H9 (cell line): ENCODE measurements at regions not wholly inside any gene's neighbourhood (a gene's known extent, or its start where the extent isn't known, plus 50 kb on each side); places are given as distances from the start of the nearest gene placed in this dataset.

Source experiments
- DNase-seq: peaks from one replicate; pipeline ENCODE4 v3.0.0-alpha.2; 2017
- H2AFZ ChIP-seq: one replicate; pipeline ENCODE4 v1.6.1; 2013; ENCODE audit warnings: mild to moderate bottlenecking, low read length, control low read depth, moderate library complexity
- H2AK5ac ChIP-seq: 2 replicates; pipeline ENCODE4 v1.6.1; 2013; ENCODE audit warnings: low read length, control low read depth, mixed read lengths; ENCODE audit not compliant: insufficient read length
- H2BK120ac ChIP-seq: one replicate; pipeline ENCODE4 v1.6.1; 2013; ENCODE audit warnings: low read depth, mild to moderate bottlenecking, low read length, control low read depth, inconsistent platforms; ENCODE audit not compliant: poor library complexity, severe bottlenecking
- H2BK12ac ChIP-seq: 2 replicates; pipeline ENCODE4 v1.6.1; 2013; ENCODE audit warnings: low read length, control low read depth, mixed read lengths, low read depth; ENCODE audit not compliant: insufficient read length
- H2BK15ac ChIP-seq: 2 replicates; pipeline ENCODE4 v1.6.1; 2013; ENCODE audit warnings: low read depth, low read length, control low read depth
- H2BK20ac ChIP-seq: one replicate; pipeline ENCODE4 v1.6.1; 2013; ENCODE audit warnings: low read depth, mild to moderate bottlenecking, low read length, control low read depth, inconsistent platforms; ENCODE audit not compliant: poor library complexity, severe bottlenecking
- H2BK5ac ChIP-seq: 2 replicates; pipeline ENCODE4 v1.6.1; 2013; ENCODE audit warnings: low read length, control low read depth, mixed read lengths; ENCODE audit not compliant: insufficient read length
- H3K14ac ChIP-seq: 2 replicates; pipeline ENCODE4 v1.6.1; 2013; ENCODE audit warnings: low read length, control low read depth; ENCODE audit not compliant: insufficient read depth
- H3K18ac ChIP-seq: 2 replicates; pipeline ENCODE4 v1.6.1; 2013; ENCODE audit warnings: low read depth, mild to moderate bottlenecking, mixed read lengths, low read length, control low read depth; ENCODE audit not compliant: insufficient read length
- H3K23ac ChIP-seq: 2 replicates; pipeline ENCODE4 v1.6.1; 2013; ENCODE audit warnings: low read length, control low read depth, mixed read lengths, low read depth; ENCODE audit not compliant: insufficient read length
- H3K23me2 ChIP-seq: 2 replicates; pipeline ENCODE4 v1.6.1; 2013; ENCODE audit warnings: low read depth, mild to moderate bottlenecking, mixed read lengths, low read length, control low read depth; ENCODE audit not compliant: insufficient read length, poor library complexity, severe bottlenecking
- H3K27ac ChIP-seq: 2 replicates; pipeline ENCODE4 v1.5.1; 2013; ENCODE audit warnings: low read length, control low read depth, mixed read lengths, low read depth; ENCODE audit not compliant: insufficient read length
- H3K27me3 ChIP-seq: 2 replicates; pipeline ENCODE4 v1.6.1; 2013; ENCODE audit warnings: low read length, control low read depth, inconsistent platforms; ENCODE audit not compliant: insufficient read depth
- H3K4ac ChIP-seq: 2 replicates; pipeline ENCODE4 v1.6.1; 2013; ENCODE audit warnings: low read depth, mild to moderate bottlenecking, control low read depth, inconsistent platforms, low read length, moderate library complexity
- H3K4me1 ChIP-seq: 2 replicates; pipeline ENCODE4 v1.6.1; 2013; ENCODE audit warnings: low read length, control low read depth, inconsistent platforms; ENCODE audit not compliant: insufficient read depth
- H3K4me2 ChIP-seq: 2 replicates; pipeline ENCODE4 v1.6.1; 2013; ENCODE audit warnings: low read length, control low read depth, mixed read lengths; ENCODE audit not compliant: insufficient read length, insufficient read depth
- H3K56ac ChIP-seq: 2 replicates; pipeline ENCODE4 v1.6.1; 2013; ENCODE audit warnings: low read depth, mild to moderate bottlenecking, mixed read lengths, low read length, control low read depth; ENCODE audit not compliant: insufficient read length
- H3K79me1 ChIP-seq: 2 replicates; pipeline ENCODE4 v1.6.1; 2013; ENCODE audit warnings: low read depth, mild to moderate bottlenecking, moderate library complexity, low read length, control low read depth, inconsistent platforms; ENCODE audit not compliant: insufficient read depth, poor library complexity, severe bottlenecking
- H3K79me2 ChIP-seq: 2 replicates; pipeline ENCODE4 v1.6.1; 2013; ENCODE audit warnings: low read length, control low read depth, inconsistent platforms; ENCODE audit not compliant: insufficient read depth
- H3K9ac ChIP-seq: 2 replicates; pipeline ENCODE4 v1.6.1; 2013; ENCODE audit warnings: low read length, control low read depth, mixed read lengths; ENCODE audit not compliant: insufficient read length; ENCODE audit errors: extremely low read depth
- H3K9me3 ChIP-seq: one replicate; pipeline ENCODE4 v1.6.1; 2013; ENCODE audit warnings: low read depth, low read length, inconsistent platforms; ENCODE audit not compliant: control insufficient read depth
- H3T11ph ChIP-seq: one replicate; pipeline ENCODE4 v1.6.1; 2013; ENCODE audit warnings: mild to moderate bottlenecking, low read length, control low read depth, inconsistent platforms
- H4K20me1 ChIP-seq: one replicate; pipeline ENCODE4 v1.6.1; 2013; ENCODE audit not compliant: control insufficient read depth, insufficient read length, insufficient read depth
- H4K5ac ChIP-seq: 2 replicates; pipeline ENCODE4 v1.6.1; 2013; ENCODE audit warnings: low read depth, mild to moderate bottlenecking, mixed read lengths, low read length, control low read depth; ENCODE audit not compliant: insufficient read length
- H4K8ac ChIP-seq: replicated peaks from 2 replicates; pipeline ENCODE4 v1.6.1; 2013; ENCODE audit warnings: low read length, control low read depth, mixed read lengths, low read depth; ENCODE audit not compliant: insufficient read length
- H4K91ac ChIP-seq: 2 replicates; pipeline ENCODE4 v1.6.1; 2013; ENCODE audit warnings: low read depth, mild to moderate bottlenecking, moderate library complexity, mixed read lengths, low read length, control low read depth; ENCODE audit not compliant: insufficient read length
- H3K27ac Mint-ChIP-seq, 3 experiments: 2 replicates in 2 of 3; 3 replicates in 1 of 3; pipeline ENCODE4 v1.8.0; 2020 to 2021; ENCODE audit warnings: mixed read lengths in 3 of 3, mild to moderate bottlenecking in 1 of 3, moderate library complexity in 1 of 3
- H3K27me3 Mint-ChIP-seq: 2 replicates; pipeline ENCODE4 v1.8.0; 2021; ENCODE audit warnings: low read depth, mild to moderate bottlenecking, moderate library complexity, mixed read lengths
- H3K36me3 Mint-ChIP-seq, 3 experiments: 2 replicates in 2 of 3; 3 replicates in 1 of 3; pipeline ENCODE4 v1.8.0; 2020 to 2021; ENCODE audit warnings: low read depth in 3 of 3, mixed read lengths in 3 of 3; ENCODE audit not compliant: insufficient read depth in 1 of 3
- H3K4me1 Mint-ChIP-seq, 2 experiments: 2 replicates each; pipeline ENCODE4 v1.8.0; 2020; ENCODE audit warnings: mixed read lengths in 2 of 2
- H3K4me3 Mint-ChIP-seq, 2 experiments: 2 replicates in 1 of 2; 3 replicates in 1 of 2; pipeline ENCODE4 v1.8.0; 2020 to 2021; ENCODE audit warnings: mild to moderate bottlenecking in 2 of 2, mixed read lengths in 2 of 2, moderate library complexity in 1 of 2
- H3K9me3 Mint-ChIP-seq, 2 experiments: 2 replicates in 1 of 2; 3 replicates in 1 of 2; pipeline ENCODE4 v1.8.0; 2020; ENCODE audit warnings: mild to moderate bottlenecking in 2 of 2, mixed read lengths in 2 of 2, moderate library complexity in 1 of 2
- CTCF ChIP-seq: fragments of 200-600 bp; sonication (generic); conservative IDR thresholded peaks from 3 replicates; pipeline ENCODE4 v1.8.0; 2021; ENCODE audit warnings: antibody characterized with exemption, mild to moderate bottlenecking
- WGBS: extraction: QIAGEN DNeasy Blood & Tissue Kit; methylation state at CpG from one replicate; pipeline ENCODE4 v1.1.7; 2013; ENCODE audit warnings: missing lambda C conversion rate, low lambda C conversion rate, mixed read lengths; ENCODE audit not compliant: insufficient read length; ENCODE audit errors: extremely low coverage; 5-methylcytosine and 5-hydroxymethylcytosine counted together

GRCh38 chr7:108634535-108634934, 64.9 kb downstream of the DNAJB9 start:
- no peak overlapping the region for H4K5ac ChIP-seq

More at GRCh38 chr7:108634535-108634934, 64.9 kb downstream of the DNAJB9 start:
- Mint-ChIP-seq H3K4me3 (no peak overlapping the region), H3K9me3 (no peaks in the 10 kb centered on the region), H3K27ac (no peak overlapping the region), H3K27me3 (peaks cover 3% of the 10 kb centered on the region), H3K4me1 (no peaks in the 10 kb centered on the region), H3K36me3 (no peaks in the 10 kb centered on the region)
- no peaks in the 10 kb centered on the region for H3K9me3 ChIP-seq
- no peak overlapping the region for H3K18ac ChIP-seq
- H3K27me3 ChIP-seq: no peaks in the 10 kb centered on the region
- no peak for TF ChIP-seq CTCF
- H3K14ac ChIP-seq: no peak overlapping the region
- no peak overlapping the region for H3K9ac ChIP-seq
- no peak overlapping the region for H2BK120ac ChIP-seq
- H3K4ac ChIP-seq: no peak overlapping the region
- no peak overlapping the region for H2AFZ ChIP-seq
- H2BK20ac ChIP-seq: no peak overlapping the region
- H3K23me2 ChIP-seq: no peaks in the 10 kb centered on the region
- no peak overlapping the region for H2AK5ac ChIP-seq
- H3K4me2 ChIP-seq: no peak overlapping the region
- H3T11ph ChIP-seq: no peak overlapping the region
- no peaks in the 10 kb centered on the region for H3K4me1 ChIP-seq
- no peaks in the 10 kb centered on the region for H4K20me1 ChIP-seq
- no peak for DNase-seq
- H2BK5ac ChIP-seq: no peak overlapping the region
- H2BK12ac ChIP-seq: no peak overlapping the region
- H4K91ac ChIP-seq: no peak overlapping the region
- no peaks in the 10 kb centered on the region for H3K79me2 ChIP-seq
- H4K8ac ChIP-seq: no peak overlapping the region
- no peak overlapping the region for H2BK15ac ChIP-seq
- no peak overlapping the region for H3K23ac ChIP-seq
- H3K79me1 ChIP-seq: no peaks in the 10 kb centered on the region
- no peak overlapping the region for H3K56ac ChIP-seq
- H3K27ac ChIP-seq: no peak overlapping the region
- no CpG with 5 or more reads among the region's 1 CpG for WGBS
